DND-41 (cell line): ENCODE measurements at regions not wholly inside any gene's neighbourhood (a gene's known extent, or its start where the extent isn't known, plus 50 kb on each side); places are given as distances from the start of the nearest gene placed in this dataset.
"Not testable (repeated sequence)": the region's sequence is repeated elsewhere in the genome, so short reads cannot be mapped to it uniquely, and the experiment has no call there.

Source experiments
- CTCF ChIP-seq: IDR thresholded peaks from 2 replicates; pipeline ENCODE4 v1.5.1; 2012; ENCODE audit warnings: borderline replicate concordance, low read length, moderate library complexity, mild to moderate bottlenecking; ENCODE audit not compliant: poor library complexity, severe bottlenecking; ENCODE audit errors: extremely low read depth
- EZH2 ChIP-seq: IDR thresholded peaks from 3 replicates; pipeline ENCODE4 v1.6.1; 2012; ENCODE audit warnings: borderline replicate concordance, low read depth, mild to moderate bottlenecking, moderate library complexity, low read length, inconsistent platforms; ENCODE audit not compliant: severe bottlenecking

GRCh38 chr20:25997367-25998038 is 300.9 kb upstream of the ZNF337 start:
- TF ChIP-seq CTCF, EZH2: not testable (repeated sequence)
